GM19372 (cell line): ENCODE measurements at regions not wholly inside any gene's neighbourhood (a gene's known extent, or its start where the extent isn't known, plus 50 kb on each side); places are given as distances from the start of the nearest gene placed in this dataset.

Source experiments
- ATAC-seq: cut with Tn5 transposase; IDR thresholded peaks from one replicate; pipeline ENCODE4 v1.9.1; 2021; ENCODE audit warnings: mild to moderate bottlenecking, low read depth, moderate library complexity; ENCODE audit not compliant: unreplicated experiment

DNA sequence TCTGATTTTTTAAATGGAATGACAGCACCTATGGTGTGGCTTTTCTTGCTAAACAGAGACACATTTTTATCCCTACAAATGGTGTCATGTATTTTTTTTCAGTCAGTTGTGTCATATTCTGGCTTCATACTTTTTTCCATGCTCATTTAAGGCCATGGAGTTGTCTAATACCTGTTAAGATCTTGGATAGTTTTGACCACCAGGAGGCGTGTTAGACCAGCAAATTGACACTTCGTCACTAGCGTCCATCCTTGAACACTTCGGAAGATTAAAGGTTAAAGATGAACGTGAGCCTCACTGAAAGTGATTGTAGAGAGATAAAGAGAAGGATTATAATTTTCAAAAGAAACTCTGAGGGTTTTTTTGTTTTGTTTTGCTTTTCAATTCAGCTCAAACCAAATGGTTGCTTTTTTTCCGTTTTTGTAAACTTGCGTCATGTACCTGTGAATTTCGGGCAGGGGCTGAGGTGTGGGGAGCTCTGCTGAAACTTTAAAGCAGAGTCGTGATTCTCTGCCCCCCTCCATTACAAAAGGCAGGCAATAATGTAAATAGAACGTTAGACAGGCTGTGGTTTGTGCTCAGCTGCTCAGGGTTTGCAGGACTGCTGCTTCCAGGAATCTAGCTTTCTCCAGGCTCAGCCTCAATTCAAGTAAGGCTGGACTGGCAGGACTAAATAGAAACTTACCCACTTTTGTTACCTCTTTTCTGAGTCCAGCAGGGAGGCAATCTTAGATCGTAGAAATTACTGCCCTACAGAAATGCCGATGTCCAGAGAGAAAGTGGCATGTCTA is 245.1 kb downstream of the FOXA2 start:
- no peak for ATAC-seq

DNA sequence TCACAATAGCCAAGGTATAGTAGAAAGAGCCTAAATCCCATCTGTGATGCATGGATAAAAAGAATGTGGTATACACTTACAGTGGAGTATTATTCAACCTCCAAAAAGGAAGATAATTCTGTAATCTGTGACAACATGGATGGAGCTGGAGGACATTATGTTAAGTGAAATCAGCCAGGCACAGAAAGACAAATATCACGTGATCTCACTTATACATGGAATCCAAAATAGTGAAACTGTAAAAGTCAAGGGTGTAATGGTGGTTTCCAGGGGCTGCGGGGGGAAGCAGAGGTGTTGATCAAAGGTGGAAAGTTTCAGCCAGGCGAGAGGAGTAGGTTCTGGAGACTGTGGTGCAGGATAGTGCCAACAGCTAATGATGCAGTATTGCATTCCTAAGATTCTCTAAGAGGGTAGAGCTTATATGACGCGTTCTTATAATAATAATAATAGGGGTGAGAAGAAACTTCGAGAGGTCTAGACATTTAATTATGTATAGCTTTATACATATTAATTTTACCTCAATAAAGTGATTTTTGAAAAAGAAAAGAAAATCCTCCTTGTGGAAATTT is 246.1 kb downstream of the FOXA2 start:
- ATAC-seq = no peak

DNA sequence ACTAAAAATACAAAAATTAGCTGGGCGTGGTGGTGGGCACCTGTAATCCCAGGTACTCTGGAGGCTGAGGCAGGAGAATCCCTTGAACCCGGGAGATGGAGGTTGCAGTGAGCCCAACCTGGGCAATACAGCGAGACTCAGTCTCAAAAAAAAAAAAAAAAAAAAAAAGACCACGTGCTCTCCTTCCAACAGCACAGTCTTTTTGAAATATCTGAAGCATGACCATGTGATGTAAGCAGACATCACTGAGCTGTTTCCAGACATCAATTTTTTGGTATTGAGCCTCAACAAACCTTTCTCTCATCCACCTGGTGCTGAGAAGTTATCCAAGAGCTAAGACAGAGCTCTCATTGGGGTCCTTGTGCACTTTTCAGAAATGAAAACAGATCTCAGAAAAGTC is 249.2 kb downstream of the FOXA2 start:
- ATAC-seq = no peak

DNA sequence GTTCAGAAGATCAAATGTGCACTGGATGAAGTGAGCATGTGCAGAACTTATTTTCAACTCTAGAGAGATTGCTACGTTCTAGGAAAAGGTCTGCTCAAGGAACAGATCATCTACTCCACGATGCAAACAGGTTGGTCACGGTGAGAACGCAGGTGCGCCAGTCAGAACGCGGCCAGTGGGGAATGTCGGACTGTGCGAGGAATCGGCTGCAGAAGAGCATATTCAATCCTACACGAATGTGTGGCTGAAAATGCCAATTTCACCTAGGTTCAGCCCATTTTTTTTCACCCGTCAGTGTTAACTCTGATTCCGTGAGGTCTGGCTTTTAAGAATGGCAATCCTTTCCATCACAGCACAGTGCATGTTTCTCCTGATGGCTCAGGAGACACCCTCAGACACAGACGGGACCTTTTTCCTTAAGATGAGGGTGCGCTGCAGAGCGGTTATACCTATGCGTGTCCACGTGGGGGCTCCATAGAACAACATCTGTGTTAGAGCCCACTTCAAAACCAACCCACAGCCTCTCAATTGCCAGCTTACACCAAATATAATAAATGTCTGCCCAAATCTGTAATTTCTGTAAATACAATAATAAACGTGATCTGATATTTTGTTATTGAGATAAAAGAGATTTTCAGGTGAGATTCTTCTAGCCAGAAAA is 250.4 kb downstream of the FOXA2 start:
- peak; percentile 80 for ATAC-seq

DNA sequence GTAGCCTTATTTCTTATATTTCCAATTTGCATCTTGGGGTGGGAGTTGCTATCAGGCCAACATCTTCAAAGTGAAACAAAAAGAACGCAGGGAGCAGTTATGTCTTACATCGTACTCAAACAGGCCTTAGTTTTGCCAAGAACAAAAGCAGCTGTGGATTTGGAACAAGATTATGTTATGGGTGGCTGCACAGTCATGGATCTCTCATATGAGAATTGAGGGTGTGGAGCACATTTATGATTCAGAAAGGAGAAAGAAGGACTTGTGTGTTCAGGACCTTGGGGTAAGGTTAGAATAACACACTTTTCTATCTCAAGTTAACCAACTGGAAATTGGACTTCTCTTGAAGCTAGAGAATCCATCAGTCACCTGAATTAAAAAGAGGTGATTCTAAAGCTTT is 259.9 kb downstream of the FOXA2 start:
- no peak for ATAC-seq

DNA sequence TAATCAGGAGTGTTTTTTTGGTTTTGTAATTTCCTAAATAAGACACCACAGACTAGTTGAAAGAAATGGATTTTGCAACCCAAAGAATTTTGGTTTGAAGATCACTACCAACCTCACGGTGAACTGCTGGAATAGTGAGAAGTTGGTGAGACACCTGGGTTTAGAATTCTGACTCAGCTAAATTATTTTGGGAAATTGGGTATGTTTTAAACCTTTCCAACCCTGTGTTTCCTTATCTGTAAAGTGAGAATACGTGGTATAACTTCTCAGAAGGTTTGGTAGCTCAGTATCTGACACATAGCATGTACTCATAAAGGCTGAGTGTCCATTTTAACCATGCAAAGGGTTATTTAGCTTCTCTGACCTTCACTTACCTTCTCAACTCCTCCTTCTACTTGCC is 261.9 kb downstream of the FOXA2 start:
- no peak for ATAC-seq

DNA sequence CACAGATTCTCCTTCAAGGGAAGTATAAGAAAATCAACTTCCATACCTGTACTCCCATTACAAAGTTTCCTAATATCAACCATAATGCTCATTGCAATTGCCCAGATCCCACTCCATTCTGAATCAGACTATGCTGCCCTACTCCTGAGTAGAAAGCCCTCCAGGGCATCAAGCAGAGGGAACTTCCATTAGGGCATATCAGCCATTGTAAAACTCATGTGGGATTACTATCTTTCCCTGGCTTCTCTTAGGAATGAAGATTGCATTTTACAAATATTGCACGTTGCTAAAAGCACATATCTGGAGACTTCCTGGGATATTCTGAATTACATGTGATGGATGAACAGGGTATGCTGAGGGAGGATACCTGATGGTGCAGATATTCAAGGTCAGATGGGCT is 263.2 kb downstream of the FOXA2 start:
- no peak for ATAC-seq

DNA sequence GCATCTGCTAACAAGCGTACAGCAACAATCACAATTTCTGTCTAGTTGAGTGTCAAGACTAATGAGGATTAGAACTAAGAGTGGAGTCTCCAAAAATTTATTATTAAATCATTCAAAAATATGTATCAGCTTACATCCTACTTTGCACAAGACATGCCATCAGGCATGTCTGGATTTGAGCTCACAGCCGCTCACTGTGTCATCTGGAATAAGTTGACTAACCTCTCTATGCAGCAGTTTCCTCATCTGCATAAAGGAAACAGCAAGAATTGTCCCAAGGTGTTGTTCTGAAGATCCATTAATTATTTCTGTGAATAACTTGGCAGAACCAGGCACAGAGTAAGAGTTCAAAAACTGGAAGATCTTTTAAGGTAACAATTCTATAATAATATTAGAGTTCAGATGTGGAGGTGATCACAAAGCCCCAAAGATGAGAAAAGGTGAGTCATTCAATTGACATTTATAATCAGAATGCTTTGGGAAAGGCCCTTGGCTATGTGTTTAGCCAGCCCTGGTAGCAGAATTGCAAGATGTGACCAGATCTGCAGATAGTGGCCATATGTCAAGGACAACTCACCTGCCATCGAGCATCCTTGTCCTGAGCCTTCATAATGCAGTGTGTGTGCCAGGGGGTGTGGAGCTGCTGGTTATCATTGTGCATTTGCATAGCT is 264.0 kb downstream of the FOXA2 start:
- no peak for ATAC-seq

DNA sequence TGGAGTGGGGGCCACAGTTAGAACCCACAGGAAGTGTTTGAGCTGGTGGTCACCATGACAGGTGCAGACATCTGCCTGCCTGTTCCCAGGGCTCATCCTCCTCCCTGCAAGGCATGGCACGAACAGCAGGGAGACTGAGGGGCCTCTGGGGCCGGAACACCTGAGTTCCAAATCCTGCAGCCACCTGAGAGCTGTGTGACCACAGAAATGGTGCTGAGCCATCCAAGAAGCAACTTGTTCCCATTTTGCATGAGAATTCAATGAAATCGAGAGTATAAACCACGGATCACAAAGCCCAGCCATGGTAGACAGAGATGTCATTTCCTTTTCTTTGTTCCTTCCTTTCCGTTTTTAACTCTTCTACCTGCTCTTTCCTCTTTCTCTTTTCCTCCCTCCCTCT is 268.6 kb downstream of the FOXA2 start:
- ATAC-seq = no peak

DNA sequence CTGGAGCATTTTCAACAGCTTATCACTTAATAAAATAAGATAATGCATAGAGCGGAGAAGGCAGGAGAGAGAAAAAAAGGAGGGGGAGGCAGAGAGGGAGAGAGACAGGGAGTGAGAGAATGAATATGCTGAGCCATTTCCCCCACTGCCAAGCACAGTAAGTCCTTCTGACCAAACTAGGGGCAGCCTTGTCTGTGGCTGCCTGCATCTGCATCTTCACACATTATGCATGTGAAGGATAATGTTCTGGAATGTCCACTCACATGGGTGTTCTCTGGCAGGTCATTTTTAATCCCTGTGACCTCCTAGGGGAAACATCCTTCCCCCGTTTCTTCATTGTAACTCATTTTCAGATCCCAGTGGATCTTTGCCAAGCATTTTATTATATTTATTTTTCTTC is 269.3 kb downstream of the FOXA2 start:
- no peak for ATAC-seq

DNA sequence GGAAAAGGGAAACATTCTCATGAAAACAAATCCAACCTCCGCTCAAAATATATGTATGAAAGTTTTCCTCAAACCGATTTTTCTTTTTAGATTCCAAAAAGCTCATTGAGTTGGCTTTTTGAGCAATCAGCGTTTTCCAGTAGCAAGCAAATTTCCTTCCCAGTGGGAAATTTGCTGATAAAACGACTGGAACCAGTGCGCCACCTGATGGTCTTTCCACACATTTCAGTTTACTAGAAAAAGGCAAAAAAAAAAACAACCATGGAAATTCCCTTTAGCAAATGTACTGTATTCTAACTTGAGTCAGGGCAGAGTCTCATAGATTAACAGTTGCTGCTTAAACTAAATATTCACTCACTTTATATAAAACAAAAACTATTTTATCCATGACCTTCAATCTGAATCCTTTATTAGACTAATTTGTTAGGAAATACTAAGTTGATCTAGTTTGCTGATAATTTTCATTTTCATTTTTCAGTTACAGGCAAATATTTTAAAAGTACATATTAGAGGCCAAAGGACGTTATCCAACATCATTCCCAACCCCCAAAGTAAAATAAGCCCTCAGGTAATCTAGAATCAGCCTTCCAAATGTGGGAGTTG is 271.5 kb downstream of the FOXA2 start:
- ATAC-seq = no peak

DNA sequence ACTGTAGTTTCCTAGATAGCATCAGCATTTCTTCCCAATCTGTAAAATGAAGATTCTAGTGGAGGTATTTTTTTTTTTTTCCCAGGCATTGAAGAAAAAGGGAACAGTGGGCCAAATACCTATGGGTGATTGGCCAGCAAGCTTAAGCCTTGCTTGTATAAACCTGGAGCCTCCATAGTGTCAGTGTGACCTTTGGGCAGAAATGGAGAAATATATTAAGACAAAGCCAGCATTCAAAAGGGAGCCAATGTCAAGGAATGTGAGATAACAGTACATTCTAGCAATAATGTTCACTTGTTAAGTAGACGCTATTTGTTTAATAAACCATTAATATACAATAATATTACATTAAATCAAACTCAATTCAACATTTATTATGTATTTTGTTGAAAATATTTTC is 275.4 kb downstream of the FOXA2 start:
- ATAC-seq = no peak

DNA sequence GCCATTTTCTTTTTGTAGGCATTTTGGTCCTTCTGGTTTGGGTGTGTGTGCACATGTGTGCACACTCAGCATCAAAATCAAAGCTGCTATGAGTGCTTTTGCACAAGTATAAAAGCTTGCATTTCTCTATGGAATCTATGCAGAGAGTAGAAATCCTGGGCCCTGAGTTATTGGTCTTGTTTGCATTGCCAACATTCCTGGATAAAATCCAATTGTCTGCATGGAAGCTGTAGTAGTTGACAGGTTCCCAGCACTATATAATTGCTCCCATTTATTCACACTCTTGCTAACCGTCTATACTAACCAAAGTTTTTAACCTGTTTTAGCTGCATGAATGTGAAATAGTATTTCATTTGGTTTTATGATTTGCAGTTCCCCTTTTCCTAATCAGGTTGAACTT is 277.0 kb downstream of the FOXA2 start:
- ATAC-seq = no peak

DNA sequence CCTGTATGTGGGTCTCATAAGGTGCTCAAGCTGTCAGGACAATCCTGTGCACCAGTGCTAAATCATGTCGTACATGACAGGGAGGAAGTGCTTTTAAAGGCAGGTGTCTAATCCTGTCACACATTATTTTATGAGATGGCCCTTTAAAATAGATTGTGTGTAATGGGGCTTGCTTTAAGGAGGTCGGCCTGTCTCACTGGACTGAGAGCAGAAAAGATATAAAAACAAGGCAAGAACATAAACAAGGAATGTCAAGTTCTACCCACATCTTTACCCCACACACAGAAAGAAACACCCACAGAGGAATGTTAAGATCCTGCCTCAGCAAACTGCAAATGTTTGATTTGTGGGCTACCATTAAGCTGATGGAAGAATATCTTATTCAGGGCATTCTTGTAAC is 279.0 kb downstream of the FOXA2 start:
- ATAC-seq = no peak

DNA sequence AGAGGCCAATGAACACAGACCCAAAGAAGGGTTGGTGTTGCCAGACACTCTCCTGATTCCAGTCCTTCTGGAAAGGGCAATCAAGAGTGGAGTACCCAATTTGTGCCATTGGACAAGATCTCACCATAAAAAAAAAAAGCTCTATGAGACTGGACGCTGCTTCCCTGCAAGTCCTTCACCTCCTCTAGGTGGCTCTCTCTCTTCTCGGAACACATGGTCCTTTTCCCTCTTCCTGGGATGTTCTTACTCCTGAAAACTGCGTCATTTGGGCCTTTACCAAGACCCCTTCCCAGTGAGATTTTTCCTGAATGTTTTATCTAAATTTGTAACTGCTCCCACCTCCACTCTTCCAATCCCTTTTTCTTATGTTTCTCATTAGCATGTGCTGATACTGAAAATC is 280.8 kb downstream of the FOXA2 start:
- no peak for ATAC-seq

DNA sequence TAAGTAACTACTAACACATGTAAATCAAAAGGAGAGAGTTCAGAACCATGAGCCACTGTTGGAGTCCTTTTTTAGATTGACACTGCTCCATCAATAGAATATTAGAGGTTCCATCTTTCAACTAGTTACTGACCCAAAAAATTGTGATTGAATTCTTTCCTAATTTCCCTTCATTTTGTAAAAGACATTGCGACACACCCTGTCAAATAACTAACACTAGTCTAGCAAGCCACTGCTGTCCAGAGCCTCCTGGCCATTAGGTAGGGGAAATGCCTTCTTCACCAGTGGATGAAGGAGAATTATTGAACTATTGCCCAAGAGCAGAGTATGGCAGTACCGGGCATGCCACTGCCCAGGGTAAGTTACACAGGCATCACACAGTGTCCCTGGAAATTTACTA is 282.3 kb downstream of the FOXA2 start:
- ATAC-seq = no peak

DNA sequence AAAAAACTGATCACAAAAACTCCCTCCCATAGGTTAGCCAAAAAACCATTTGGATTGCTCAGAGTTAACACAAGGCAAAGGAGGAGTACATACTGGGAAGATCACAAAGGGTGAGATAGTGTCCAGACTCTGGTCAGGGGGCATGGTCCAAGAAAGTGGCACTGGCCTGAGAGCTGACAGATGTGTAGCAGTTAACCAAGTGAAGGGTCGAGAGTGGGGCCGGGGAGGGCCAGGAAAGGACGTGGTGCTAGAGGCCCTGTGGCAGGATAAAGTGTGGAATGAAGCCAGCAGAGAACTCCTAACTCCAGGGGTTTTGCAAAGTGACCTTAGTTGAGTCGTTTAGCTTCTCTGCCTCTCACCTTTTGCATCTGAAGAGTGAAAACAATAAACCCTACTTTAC is 290.5 kb downstream of the FOXA2 start:
- ATAC-seq = no peak

DNA sequence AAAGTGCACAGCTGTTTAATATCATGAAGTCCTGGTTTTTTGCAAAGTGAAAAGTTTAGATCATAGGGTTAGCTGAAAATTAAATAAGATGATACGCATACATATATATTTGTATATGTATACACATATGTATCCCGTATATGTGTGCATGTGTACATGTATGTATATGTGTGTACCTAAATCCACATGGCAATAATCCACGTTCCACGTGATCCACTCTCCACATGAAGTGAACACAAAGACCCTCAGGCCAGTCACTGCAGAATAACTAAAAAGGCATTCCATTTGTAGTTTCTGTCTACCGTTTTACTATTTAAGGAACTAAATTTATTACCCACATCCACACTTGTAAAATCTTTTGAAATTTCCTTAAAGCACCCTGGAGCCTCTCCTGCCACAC is 294.9 kb downstream of the FOXA2 start:
- ATAC-seq = no peak

DNA sequence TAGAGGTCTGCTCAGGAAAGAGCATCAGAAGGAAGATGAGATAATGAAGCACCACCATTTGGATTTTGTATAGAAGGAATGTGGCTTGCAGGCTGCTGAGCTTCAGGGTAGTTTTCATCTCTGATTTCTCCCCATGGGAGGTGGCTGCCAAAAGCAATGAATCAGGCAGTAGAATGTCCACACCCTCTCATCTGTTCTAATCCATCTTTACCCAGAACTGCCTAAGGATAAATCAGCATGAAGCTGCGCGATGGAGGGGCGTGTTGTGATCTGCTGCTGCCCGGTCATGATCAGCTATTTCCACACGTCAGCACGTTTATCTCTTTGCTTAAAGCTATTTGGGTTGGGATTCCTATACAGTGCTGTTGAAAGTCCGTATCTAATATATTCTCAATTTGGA is 295.4 kb downstream of the FOXA2 start:
- ATAC-seq = no peak

DNA sequence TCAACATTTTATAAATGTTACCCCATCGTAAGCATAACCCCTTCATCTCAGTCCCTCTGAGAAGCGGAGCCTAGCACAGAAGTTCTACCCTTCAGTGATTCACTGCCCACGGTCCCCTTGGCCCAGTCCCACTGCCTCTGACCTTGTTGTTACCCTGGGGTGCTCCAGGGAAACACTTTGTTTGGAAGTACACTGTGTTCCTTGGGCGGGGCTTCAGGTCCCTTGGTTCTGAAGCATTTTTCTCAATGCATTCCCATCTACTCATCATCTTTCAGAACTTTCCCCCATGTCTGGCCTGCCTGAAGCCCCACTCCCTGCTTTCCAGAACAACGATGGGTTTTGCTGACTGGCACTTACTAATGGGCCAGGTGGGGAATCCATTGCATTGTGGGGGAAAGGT is 296.2 kb downstream of the FOXA2 start:
- no peak for ATAC-seq

DNA sequence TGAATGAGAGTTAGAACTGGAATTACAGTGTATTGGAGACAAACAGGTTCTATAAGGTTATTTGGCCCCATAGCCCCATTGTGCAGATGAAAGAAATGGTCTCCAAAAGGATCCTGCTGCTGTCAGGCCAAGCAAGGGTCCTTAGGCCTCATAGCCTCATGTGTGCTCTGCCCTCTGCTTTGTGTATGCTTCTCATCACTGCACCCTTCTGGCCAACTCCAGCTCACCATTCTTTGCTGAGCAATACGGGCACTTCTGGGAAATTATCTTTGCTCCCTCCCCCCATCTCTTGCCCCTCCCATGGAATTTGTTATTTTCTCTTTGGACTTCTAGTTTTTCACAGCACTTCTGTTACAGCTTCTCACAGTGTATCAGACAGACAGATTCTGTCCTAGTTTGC is 298.8 kb downstream of the FOXA2 start:
- ATAC-seq = no peak
